ENCODE measurements at regions not wholly inside any gene's neighbourhood (a gene's known extent, or its start where the extent isn't known, plus 50 kb on each side); places are given as distances from the start of the nearest gene placed in this dataset.
"Not testable (repeated sequence)": the region's sequence is repeated elsewhere in the genome, so short reads cannot be mapped to it uniquely, and the experiment has no call there.

- DNase-seq: peak; percentile 14
These were observed 353.7 kb upstream of the SGO1 start for GRCh38 chr3:20539666-20540065.

DNA sequence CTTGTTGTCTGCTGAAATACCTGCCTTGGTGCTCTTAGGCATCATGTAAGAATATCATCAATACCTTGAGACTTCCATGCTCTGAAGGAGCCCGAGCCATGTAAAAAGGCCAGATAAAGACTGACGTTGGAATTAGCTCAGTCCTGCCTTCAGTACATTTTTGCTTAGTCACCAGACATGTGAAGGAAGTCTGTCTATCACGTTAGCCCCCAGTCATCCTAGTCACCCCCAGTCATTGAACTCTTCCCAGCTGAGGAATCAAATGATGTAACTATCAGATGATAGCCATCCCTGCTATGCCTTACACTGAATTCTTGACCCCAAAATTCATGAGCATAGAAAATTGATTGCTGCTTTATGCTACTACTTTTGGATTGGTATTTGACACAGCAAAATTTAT lies 351.2 kb upstream of the SGO1 start:
- DNase-seq: no peak

- no peak for DNase-seq
These were observed 343.9 kb upstream of the SGO1 start for GRCh38 chr3:20529911-20530310.

DNA sequence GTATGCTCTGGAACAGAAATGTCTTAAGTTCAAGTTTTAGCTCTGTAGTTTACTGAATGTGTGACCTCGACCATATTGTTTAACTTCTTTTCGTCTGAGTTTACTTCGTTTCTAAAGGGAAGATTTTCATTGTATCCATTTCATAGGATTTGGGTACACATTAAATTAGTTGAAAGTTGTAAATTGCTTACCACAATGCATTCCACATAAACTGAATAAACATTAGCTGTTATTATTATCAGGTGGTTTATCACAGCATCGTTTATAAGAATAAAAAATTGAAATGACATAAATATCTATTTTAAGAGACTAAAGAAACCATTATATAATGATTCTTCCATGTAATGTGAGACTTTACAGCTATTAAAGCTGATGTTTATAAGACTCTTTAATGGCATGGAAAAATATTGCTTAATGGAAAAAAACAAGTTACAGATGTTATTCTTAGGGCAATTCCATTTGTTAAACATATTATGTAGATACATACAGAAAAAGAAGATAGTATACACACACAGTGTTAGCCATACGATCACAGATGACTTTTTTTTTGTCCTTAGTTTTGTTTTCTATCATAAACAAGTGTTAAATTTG lies 342.3 kb upstream of the SGO1 start:
- no peak for DNase-seq

- DNase-seq: no peak
These were observed 341.4 kb upstream of the SGO1 start for GRCh38 chr3:20527368-20527767.

DNA sequence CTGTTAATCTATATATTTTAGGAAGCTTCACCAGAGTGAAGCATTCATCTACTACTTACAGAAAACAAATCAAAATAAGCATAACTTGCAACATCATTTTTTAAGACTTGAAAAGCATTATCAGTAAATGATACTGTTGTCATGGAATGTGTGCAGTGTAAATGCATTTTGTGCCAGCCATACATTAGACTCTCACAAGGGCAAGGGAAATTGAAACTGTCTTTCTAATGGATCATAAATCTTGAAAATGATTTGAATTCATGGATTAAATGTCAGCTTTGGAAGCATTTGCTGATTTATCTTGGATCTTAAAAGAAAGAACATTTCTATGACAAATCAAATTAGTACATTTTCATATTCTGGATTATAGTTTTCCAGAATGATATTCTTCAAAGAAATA lies 338.3 kb upstream of the SGO1 start:
- no peak for DNase-seq

DNA sequence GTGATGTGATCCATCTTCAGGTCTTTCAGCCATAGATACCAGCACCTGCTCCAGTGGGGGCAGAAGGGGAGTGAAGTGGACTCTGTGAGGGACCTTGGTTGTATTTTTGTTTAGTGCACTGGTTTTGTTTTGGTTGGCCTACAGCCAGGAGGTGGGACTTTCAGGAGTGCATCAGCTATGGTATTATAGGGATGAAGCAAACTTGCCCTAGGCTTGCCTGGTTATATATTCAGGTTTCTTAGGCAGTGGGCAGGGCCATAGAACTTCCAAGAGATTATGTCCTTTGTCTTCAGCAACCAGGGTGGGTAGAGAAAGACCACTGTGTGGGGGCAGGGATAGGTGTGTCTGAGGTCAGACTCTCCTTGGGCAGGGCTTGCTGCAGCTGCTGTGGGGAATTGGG lies 337.3 kb upstream of the SGO1 start:
- DNase-seq: no peak

- not testable (repeated sequence) for DNase-seq
These were observed 331.3 kb upstream of the SGO1 start for GRCh38 chr3:20517316-20517715.

GRCh38 chr3:20516311-20516710 lies 330.3 kb upstream of the SGO1 start:
- DNase-seq: no peak

GRCh38 chr3:20515834-20516233 lies 329.8 kb upstream of the SGO1 start:
- no peak for DNase-seq

DNA sequence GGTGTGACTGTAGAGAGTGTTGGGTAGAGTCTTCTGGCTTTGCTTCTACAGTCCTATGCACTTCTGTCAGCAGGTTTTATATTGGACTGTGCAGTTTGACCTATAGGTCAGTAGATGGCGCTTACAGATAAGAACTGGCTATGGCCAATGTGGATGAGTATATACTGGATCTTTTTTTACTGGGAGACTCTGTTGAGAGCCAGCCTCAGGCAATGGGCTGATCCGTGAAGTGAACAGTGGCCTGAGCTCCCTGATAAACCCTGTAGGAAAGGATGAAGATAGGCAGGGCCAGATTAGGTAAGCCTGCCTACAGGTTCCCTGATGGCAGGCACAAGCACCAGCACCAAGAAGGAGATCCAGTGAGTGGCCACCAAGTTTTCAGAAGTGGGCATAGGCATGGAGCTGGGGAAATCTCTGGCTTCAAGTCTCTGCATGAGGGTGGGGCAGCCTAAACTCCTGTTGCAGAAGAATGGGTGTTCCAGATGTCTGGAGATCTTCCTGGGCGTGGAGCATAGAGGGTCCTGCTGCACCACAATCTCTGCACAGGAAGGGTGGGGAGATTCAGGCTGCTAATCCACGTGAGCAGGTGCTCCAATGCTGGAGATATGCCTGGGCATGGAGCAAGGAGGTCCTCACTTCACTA lies 326.0 kb upstream of the SGO1 start:
- peak; percentile 32 for DNase-seq

DNA sequence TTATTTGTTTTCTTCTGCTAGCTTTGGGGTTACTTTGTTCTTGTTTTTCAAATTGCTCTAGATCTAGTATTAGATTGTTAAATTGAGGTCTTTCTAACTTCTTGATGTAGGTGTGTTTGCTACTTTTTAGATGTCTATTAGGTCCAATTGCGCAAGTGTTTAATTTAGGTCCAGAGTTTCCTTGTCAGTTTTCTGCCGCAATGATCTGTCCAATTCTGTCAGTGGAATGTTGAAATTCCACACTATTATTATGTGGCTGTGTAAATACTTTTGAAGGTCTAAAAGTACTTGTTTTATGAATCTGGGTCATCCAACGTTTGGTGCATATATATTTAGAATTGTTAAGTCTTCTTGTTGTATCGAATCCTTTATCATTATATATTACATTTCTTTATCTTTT lies 324.4 kb upstream of the SGO1 start:
- DNase-seq: no peak

GRCh38 chr3:20503394-20504082 lies 317.5 kb upstream of the SGO1 start:
- DNase-seq: no peak

DNA sequence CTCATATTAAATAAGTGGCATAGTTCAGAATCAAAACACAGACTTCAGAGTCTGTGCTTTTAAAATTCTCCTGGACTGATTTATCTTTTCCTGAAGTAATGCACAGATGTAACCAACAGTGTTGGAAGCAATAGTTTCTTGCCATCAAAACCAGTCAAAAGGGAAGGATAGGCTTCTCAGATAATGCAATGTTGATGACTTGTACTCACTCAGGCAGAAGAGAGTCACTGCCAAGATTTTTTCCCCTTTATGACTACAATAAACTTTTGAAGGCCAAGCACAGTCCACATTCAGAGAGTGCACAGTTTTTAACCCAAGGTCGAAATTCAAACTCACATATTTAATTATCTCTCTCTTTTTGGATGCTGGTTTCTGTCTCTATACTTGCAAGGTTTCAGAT lies 305.0 kb upstream of the SGO1 start:
- DNase-seq: no peak

GRCh38 chr3:20488151-20488550 lies 302.1 kb upstream of the SGO1 start:
- DNase-seq: no peak

- no peak for DNase-seq
These were observed 298.1 kb upstream of the SGO1 start for GRCh38 chr3:20484126-20484525.

GRCh38 chr3:20482350-20482749 lies 296.3 kb upstream of the SGO1 start:
- no peak for DNase-seq

DNA sequence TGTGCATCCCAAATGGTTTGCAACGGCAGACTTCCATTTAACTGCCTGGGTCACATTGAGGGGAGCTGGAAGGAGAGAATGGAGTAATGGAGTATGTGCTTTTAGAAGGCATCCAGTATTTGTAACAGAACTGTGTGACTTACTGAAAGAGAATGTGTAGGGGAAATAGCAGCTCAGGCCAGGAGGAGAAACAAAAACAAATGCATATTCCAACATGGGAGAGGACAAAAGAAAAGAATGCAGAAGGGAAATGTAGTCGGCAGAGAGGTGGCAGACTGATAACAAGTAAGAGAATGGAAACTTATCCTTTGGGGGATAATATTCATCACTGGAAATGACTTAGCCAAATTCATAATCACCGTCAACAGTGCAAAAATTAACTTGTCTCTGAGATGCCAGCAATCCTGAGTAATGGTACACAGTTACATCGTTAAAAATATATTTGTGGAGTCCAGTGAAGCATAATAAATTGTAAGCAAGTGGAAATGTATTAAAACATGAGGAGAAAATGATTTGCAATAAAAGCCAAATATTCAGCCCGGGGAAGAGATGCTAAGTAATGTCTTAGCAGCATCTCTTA lies 294.9 kb upstream of the SGO1 start:
- no peak for DNase-seq

GRCh38 chr3:20478436-20478835 lies 292.4 kb upstream of the SGO1 start:
- no peak for DNase-seq

DNA sequence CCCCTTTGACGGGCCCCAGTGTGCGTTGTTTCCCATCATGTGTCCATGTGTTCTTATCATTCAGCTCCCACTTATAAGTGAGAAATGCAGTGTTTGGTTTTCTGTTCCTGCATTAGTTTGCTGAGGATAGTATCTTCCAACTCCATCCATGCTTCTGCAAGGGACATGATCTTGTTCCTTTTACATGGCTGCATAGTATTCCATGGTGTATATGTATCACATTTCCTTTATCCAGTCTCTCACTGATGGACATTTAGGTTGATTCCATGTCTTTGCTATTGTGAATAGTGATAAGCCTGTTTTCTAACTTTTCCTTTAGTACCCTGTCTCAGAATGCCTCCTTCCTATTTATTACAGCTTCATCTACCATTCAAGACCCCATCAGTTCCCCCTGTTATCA lies 278.2 kb upstream of the SGO1 start:
- not testable (repeated sequence) for DNase-seq

GRCh38 chr3:20462723-20463122 lies 276.7 kb upstream of the SGO1 start:
- DNase-seq: no peak

- no peak for DNase-seq
These were observed 276.2 kb upstream of the SGO1 start for GRCh38 chr3:20462226-20462625.

GRCh38 chr3:20458994-20459716 lies 273.1 kb upstream of the SGO1 start:
- no peak for DNase-seq

DNA sequence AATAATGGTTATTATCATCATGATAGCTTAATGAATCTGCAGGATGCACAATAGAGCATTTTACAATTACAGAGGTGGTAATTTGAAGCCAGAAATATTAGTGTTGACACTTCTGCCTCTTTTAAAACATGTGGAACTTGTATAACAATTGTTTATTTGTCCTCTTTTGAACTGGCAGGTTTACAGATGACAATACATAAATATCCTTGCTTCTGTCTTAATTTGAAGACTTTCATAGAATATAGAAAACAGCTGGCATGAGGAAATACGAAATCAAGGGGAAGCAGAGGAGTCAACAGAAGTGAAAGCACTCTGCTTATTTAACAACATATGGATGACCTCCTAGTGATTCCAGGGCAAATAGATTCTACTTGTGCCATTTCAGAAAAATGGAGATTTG lies 270.5 kb upstream of the SGO1 start:
- no peak for DNase-seq
